H9 (cell line): ENCODE measurements at regions not wholly inside any gene's neighbourhood (a gene's known extent, or its start where the extent isn't known, plus 50 kb on each side); places are given as distances from the start of the nearest gene placed in this dataset.

Source experiments
- DNase-seq: peaks from one replicate; pipeline ENCODE4 v3.0.0-alpha.2; 2017
- H2AFZ ChIP-seq: one replicate; pipeline ENCODE4 v1.6.1; 2013; ENCODE audit warnings: mild to moderate bottlenecking, low read length, control low read depth, moderate library complexity
- H2AK5ac ChIP-seq: 2 replicates; pipeline ENCODE4 v1.6.1; 2013; ENCODE audit warnings: low read length, control low read depth, mixed read lengths; ENCODE audit not compliant: insufficient read length
- H2BK120ac ChIP-seq: one replicate; pipeline ENCODE4 v1.6.1; 2013; ENCODE audit warnings: low read depth, mild to moderate bottlenecking, low read length, control low read depth, inconsistent platforms; ENCODE audit not compliant: poor library complexity, severe bottlenecking
- H2BK12ac ChIP-seq: 2 replicates; pipeline ENCODE4 v1.6.1; 2013; ENCODE audit warnings: low read length, control low read depth, mixed read lengths, low read depth; ENCODE audit not compliant: insufficient read length
- H2BK15ac ChIP-seq: 2 replicates; pipeline ENCODE4 v1.6.1; 2013; ENCODE audit warnings: low read depth, low read length, control low read depth
- H2BK20ac ChIP-seq: one replicate; pipeline ENCODE4 v1.6.1; 2013; ENCODE audit warnings: low read depth, mild to moderate bottlenecking, low read length, control low read depth, inconsistent platforms; ENCODE audit not compliant: poor library complexity, severe bottlenecking
- H2BK5ac ChIP-seq: 2 replicates; pipeline ENCODE4 v1.6.1; 2013; ENCODE audit warnings: low read length, control low read depth, mixed read lengths; ENCODE audit not compliant: insufficient read length
- H3K14ac ChIP-seq: 2 replicates; pipeline ENCODE4 v1.6.1; 2013; ENCODE audit warnings: low read length, control low read depth; ENCODE audit not compliant: insufficient read depth
- H3K18ac ChIP-seq: 2 replicates; pipeline ENCODE4 v1.6.1; 2013; ENCODE audit warnings: low read depth, mild to moderate bottlenecking, mixed read lengths, low read length, control low read depth; ENCODE audit not compliant: insufficient read length
- H3K23ac ChIP-seq: 2 replicates; pipeline ENCODE4 v1.6.1; 2013; ENCODE audit warnings: low read length, control low read depth, mixed read lengths, low read depth; ENCODE audit not compliant: insufficient read length
- H3K23me2 ChIP-seq: 2 replicates; pipeline ENCODE4 v1.6.1; 2013; ENCODE audit warnings: low read depth, mild to moderate bottlenecking, mixed read lengths, low read length, control low read depth; ENCODE audit not compliant: insufficient read length, poor library complexity, severe bottlenecking
- H3K27ac ChIP-seq: 2 replicates; pipeline ENCODE4 v1.5.1; 2013; ENCODE audit warnings: low read length, control low read depth, mixed read lengths, low read depth; ENCODE audit not compliant: insufficient read length
- H3K27me3 ChIP-seq: 2 replicates; pipeline ENCODE4 v1.6.1; 2013; ENCODE audit warnings: low read length, control low read depth, inconsistent platforms; ENCODE audit not compliant: insufficient read depth
- H3K4ac ChIP-seq: 2 replicates; pipeline ENCODE4 v1.6.1; 2013; ENCODE audit warnings: low read depth, mild to moderate bottlenecking, control low read depth, inconsistent platforms, low read length, moderate library complexity
- H3K4me1 ChIP-seq: 2 replicates; pipeline ENCODE4 v1.6.1; 2013; ENCODE audit warnings: low read length, control low read depth, inconsistent platforms; ENCODE audit not compliant: insufficient read depth
- H3K4me2 ChIP-seq: 2 replicates; pipeline ENCODE4 v1.6.1; 2013; ENCODE audit warnings: low read length, control low read depth, mixed read lengths; ENCODE audit not compliant: insufficient read length, insufficient read depth
- H3K56ac ChIP-seq: 2 replicates; pipeline ENCODE4 v1.6.1; 2013; ENCODE audit warnings: low read depth, mild to moderate bottlenecking, mixed read lengths, low read length, control low read depth; ENCODE audit not compliant: insufficient read length
- H3K79me1 ChIP-seq: 2 replicates; pipeline ENCODE4 v1.6.1; 2013; ENCODE audit warnings: low read depth, mild to moderate bottlenecking, moderate library complexity, low read length, control low read depth, inconsistent platforms; ENCODE audit not compliant: insufficient read depth, poor library complexity, severe bottlenecking
- H3K79me2 ChIP-seq: 2 replicates; pipeline ENCODE4 v1.6.1; 2013; ENCODE audit warnings: low read length, control low read depth, inconsistent platforms; ENCODE audit not compliant: insufficient read depth
- H3K9ac ChIP-seq: 2 replicates; pipeline ENCODE4 v1.6.1; 2013; ENCODE audit warnings: low read length, control low read depth, mixed read lengths; ENCODE audit not compliant: insufficient read length; ENCODE audit errors: extremely low read depth
- H3K9me3 ChIP-seq: one replicate; pipeline ENCODE4 v1.6.1; 2013; ENCODE audit warnings: low read depth, low read length, inconsistent platforms; ENCODE audit not compliant: control insufficient read depth
- H3T11ph ChIP-seq: one replicate; pipeline ENCODE4 v1.6.1; 2013; ENCODE audit warnings: mild to moderate bottlenecking, low read length, control low read depth, inconsistent platforms
- H4K20me1 ChIP-seq: one replicate; pipeline ENCODE4 v1.6.1; 2013; ENCODE audit not compliant: control insufficient read depth, insufficient read length, insufficient read depth
- H4K5ac ChIP-seq: 2 replicates; pipeline ENCODE4 v1.6.1; 2013; ENCODE audit warnings: low read depth, mild to moderate bottlenecking, mixed read lengths, low read length, control low read depth; ENCODE audit not compliant: insufficient read length
- H4K8ac ChIP-seq: replicated peaks from 2 replicates; pipeline ENCODE4 v1.6.1; 2013; ENCODE audit warnings: low read length, control low read depth, mixed read lengths, low read depth; ENCODE audit not compliant: insufficient read length
- H4K91ac ChIP-seq: 2 replicates; pipeline ENCODE4 v1.6.1; 2013; ENCODE audit warnings: low read depth, mild to moderate bottlenecking, moderate library complexity, mixed read lengths, low read length, control low read depth; ENCODE audit not compliant: insufficient read length
- H3K27ac Mint-ChIP-seq, 3 experiments: 2 replicates in 2 of 3; 3 replicates in 1 of 3; pipeline ENCODE4 v1.8.0; 2020 to 2021; ENCODE audit warnings: mixed read lengths in 3 of 3, mild to moderate bottlenecking in 1 of 3, moderate library complexity in 1 of 3
- H3K27me3 Mint-ChIP-seq: 2 replicates; pipeline ENCODE4 v1.8.0; 2021; ENCODE audit warnings: low read depth, mild to moderate bottlenecking, moderate library complexity, mixed read lengths
- H3K36me3 Mint-ChIP-seq, 3 experiments: 2 replicates in 2 of 3; 3 replicates in 1 of 3; pipeline ENCODE4 v1.8.0; 2020 to 2021; ENCODE audit warnings: low read depth in 3 of 3, mixed read lengths in 3 of 3; ENCODE audit not compliant: insufficient read depth in 1 of 3
- H3K4me1 Mint-ChIP-seq, 2 experiments: 2 replicates each; pipeline ENCODE4 v1.8.0; 2020; ENCODE audit warnings: mixed read lengths in 2 of 2
- H3K4me3 Mint-ChIP-seq, 2 experiments: 2 replicates in 1 of 2; 3 replicates in 1 of 2; pipeline ENCODE4 v1.8.0; 2020 to 2021; ENCODE audit warnings: mild to moderate bottlenecking in 2 of 2, mixed read lengths in 2 of 2, moderate library complexity in 1 of 2
- H3K9me3 Mint-ChIP-seq, 2 experiments: 2 replicates in 1 of 2; 3 replicates in 1 of 2; pipeline ENCODE4 v1.8.0; 2020; ENCODE audit warnings: mild to moderate bottlenecking in 2 of 2, mixed read lengths in 2 of 2, moderate library complexity in 1 of 2
- CTCF ChIP-seq: fragments of 200-600 bp; sonication (generic); conservative IDR thresholded peaks from 3 replicates; pipeline ENCODE4 v1.8.0; 2021; ENCODE audit warnings: antibody characterized with exemption, mild to moderate bottlenecking
- WGBS: extraction: QIAGEN DNeasy Blood & Tissue Kit; methylation state at CpG from one replicate; pipeline ENCODE4 v1.1.7; 2013; ENCODE audit warnings: missing lambda C conversion rate, low lambda C conversion rate, mixed read lengths; ENCODE audit not compliant: insufficient read length; ENCODE audit errors: extremely low coverage; 5-methylcytosine and 5-hydroxymethylcytosine counted together

DNA sequence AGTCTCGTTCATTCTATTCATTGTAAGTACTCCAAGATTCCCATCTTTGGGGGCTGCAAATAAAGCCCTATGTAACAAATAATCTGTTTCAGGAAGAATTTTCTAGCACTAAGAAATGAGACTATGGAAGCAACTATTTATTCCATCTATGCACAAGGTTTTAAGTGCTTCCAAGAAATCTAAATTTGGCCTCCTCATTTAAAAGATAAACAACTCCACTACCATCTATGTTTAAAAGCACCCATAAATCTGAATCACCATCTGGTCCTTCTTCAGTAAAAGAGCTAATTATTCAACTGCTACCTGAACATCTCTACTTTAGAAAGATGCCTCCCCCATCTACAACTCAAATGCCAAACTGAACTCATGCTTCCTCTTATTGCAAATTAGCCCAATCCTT is 547.3 kb upstream of the LRRC4C start:
- no peak overlapping the region for H2BK5ac ChIP-seq
- no peaks in the 10 kb centered on the region for H3K27me3 Mint-ChIP-seq
- H3K4me2 ChIP-seq = no peak overlapping the region

More for the DNA sequence above, 547.3 kb upstream of the LRRC4C start:
- Histone ChIP-seq H2BK20ac (no peak overlapping the region), H2BK12ac (no peak overlapping the region), H3K23me2 (no peaks in the 10 kb centered on the region), H3K4ac (no peak overlapping the region), H4K5ac (no peak overlapping the region), H3K9me3 (no peaks in the 10 kb centered on the region), H3K14ac (no peak overlapping the region), H3T11ph (no peak overlapping the region), H3K27ac (no peak overlapping the region), H3K18ac (no peak overlapping the region), H2AK5ac (no peak overlapping the region), H4K8ac (no peak overlapping the region), H2BK15ac (no peak overlapping the region), H3K27me3 (no peaks in the 10 kb centered on the region), H3K56ac (no peak overlapping the region), H4K20me1 (no peaks in the 10 kb centered on the region), H3K9ac (no peak overlapping the region), H3K79me1 (no peaks in the 10 kb centered on the region), H3K23ac (no peak overlapping the region), H3K4me1 (no peaks in the 10 kb centered on the region), H3K79me2 (no peaks in the 10 kb centered on the region), H4K91ac (no peak overlapping the region), H2BK120ac (no peak overlapping the region), H2AFZ (no peak overlapping the region)
- no peak overlapping the region for H3K27ac Mint-ChIP-seq
- no peaks in the 10 kb centered on the region; a peak in 1 of 5 replicates for H3K9me3 Mint-ChIP-seq
- no peak overlapping the region for H3K4me3 Mint-ChIP-seq
- H3K4me1 Mint-ChIP-seq = no peaks in the 10 kb centered on the region
- no peak for DNase-seq
- TF ChIP-seq CTCF = no peak
- WGBS = no CpG with 5 or more reads among the region's 1 CpG
- no peaks in the 10 kb centered on the region for H3K36me3 Mint-ChIP-seq
